Gastrocnemius medialis (tissue), 4 donors: ENCODE measurements at regions not wholly inside any gene's neighbourhood (a gene's known extent, or its start where the extent isn't known, plus 50 kb on each side); places are given as distances from the start of the nearest gene placed in this dataset.
A peak's percentile ranks its signal among the peaks of the same experiment; 100 is the strongest.
"Not testable (repeated sequence)": the region's sequence is repeated elsewhere in the genome, so short reads cannot be mapped to it uniquely, and the experiment has no call there.

Experiments
- ATAC-seq, 2 donors: fragments of 150-250 bp; one replicate each; pipeline ENCODE4 v1.9.1; 2016
- DNase-seq, 2 donors: peaks; one replicate each; pipeline ENCODE4 v3.0.0-alpha.2; 2019
- H3K27ac ChIP-seq, 4 donors: fragments of 200-600 bp; sonication (generic); 1 replicate in 1 of 4; 2 replicates in 3 of 4; pipeline ENCODE4 v1.5.1; 2016 to 2018; ENCODE audit warnings: mild to moderate bottlenecking in 2 of 4, moderate library complexity in 1 of 4
- H3K27me3 ChIP-seq, 3 donors: fragments of 200-600 bp; sonication (generic) in 2 of 3; 1 replicate in 1 of 3; 2 replicates in 2 of 3; pipeline versions ENCODE4 v1.5.1 to v1.6.0; 2016 to 2019; ENCODE audit warnings: mild to moderate bottlenecking in 1 of 3, moderate library complexity in 1 of 3
- H3K36me3 ChIP-seq, 2 donors: fragments of 200-600 bp; sonication (generic) in 1 of 2; one replicate each; pipeline ENCODE4 v1.5.1; 2017 to 2018
- H3K4me1 ChIP-seq, 2 donors: fragments of 200-600 bp; sonication (generic) in 1 of 2; one replicate each; pipeline ENCODE4 v1.5.1; 2016 to 2017; ENCODE audit warnings: mild to moderate bottlenecking in 2 of 2
- H3K4me3 ChIP-seq, 4 donors: fragments of 200-600 bp; sonication (generic) in 3 of 4; 1 replicate in 1 of 4; 2 replicates in 3 of 4; pipeline ENCODE4 v1.5.1; 2016 to 2019; ENCODE audit warnings: mild to moderate bottlenecking in 2 of 4
- H3K9me3 ChIP-seq, 3 donors: fragments of 200-600 bp; sonication (generic) in 2 of 3; 1 replicate in 1 of 3; 2 replicates in 2 of 3; pipeline ENCODE4 v1.5.1; 2016 to 2019
- POLR2A ChIP-seq, 2 donors: fragments of 450-650 bp; IDR thresholded peaks; one replicate each; pipeline ENCODE4 v1.6.1; 2017; ENCODE audit warnings: antibody characterized with exemption in 2 of 2, mild to moderate bottlenecking in 2 of 2, moderate library complexity in 2 of 2
- in situ Hi-C, 4 donors: fragments of 200-750 bp; cut with MboI; loops; one replicate each; pipeline versions ENCODE4 v1.15.0 to v1.8.0; 2017; ENCODE audit warnings: low sequenced_read_pairs in 4 of 4
- intact Hi-C: fragments of 100-400 bp; cut with DNase I; formaldehyde crosslinking; loops from one replicate; pipeline ENCODE4 v1.15.1; 2023; ENCODE audit warnings: low total_unique reads
- TF ChIP-seq, protein P1 (sequence below), 5 experiments: fragments of 450-650 bp in 3 of 5; fragments of 200-600 bp in 2 of 5; sonication (generic) in 2 of 5; IDR thresholded peaks in 4 of 5; conservative IDR thresholded peaks in 1 of 5; 1 replicate in 4 of 5; 2 replicates in 1 of 5; pipeline ENCODE4 v1.5.1; 2016 to 2019; ENCODE audit warnings: antibody characterized with exemption in 5 of 5, mild to moderate bottlenecking in 3 of 5, moderate library complexity in 3 of 5

DNA sequence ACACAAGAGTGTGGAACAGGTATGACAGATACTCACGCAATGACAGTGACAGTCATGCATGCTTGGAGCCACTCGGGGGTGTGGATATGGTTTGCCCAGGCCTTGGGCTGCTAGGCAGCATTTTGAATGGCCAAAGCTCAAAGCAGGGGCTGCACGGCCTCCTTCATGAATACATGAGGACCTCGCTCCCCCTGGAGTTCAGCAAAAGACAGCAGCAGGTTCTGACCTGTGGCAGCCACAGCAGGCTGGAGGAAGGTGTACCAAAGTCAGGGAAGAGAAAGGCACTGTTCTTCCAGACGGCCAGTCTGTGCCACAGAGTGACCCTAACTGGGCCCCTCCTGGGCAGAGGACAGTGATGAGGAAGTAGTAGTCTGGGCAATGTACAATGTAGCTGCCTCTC lies 88.2 kb upstream of the C2CD4B start:
- in situ Hi-C loops: no loop called here
- H3K4me1 ChIP-seq: no peaks in the 10 kb centered on the region
- no peak overlapping the region for H3K4me3 ChIP-seq
- TF ChIP-seq POLR2A (IDR thresholded peaks at IDR 0.05): no peak
- TF ChIP-seq, protein P1, sequence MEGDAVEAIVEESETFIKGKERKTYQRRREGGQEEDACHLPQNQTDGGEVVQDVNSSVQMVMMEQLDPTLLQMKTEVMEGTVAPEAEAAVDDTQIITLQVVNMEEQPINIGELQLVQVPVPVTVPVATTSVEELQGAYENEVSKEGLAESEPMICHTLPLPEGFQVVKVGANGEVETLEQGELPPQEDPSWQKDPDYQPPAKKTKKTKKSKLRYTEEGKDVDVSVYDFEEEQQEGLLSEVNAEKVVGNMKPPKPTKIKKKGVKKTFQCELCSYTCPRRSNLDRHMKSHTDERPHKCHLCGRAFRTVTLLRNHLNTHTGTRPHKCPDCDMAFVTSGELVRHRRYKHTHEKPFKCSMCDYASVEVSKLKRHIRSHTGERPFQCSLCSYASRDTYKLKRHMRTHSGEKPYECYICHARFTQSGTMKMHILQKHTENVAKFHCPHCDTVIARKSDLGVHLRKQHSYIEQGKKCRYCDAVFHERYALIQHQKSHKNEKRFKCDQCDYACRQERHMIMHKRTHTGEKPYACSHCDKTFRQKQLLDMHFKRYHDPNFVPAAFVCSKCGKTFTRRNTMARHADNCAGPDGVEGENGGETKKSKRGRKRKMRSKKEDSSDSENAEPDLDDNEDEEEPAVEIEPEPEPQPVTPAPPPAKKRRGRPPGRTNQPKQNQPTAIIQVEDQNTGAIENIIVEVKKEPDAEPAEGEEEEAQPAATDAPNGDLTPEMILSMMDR (IDR thresholded peaks at IDR 0.05 in 4 of 5, conservative IDR thresholded peaks at IDR 0.05 in 1 of 5): no peak
- no peak overlapping the region for H3K27ac ChIP-seq
- no peak for ATAC-seq
- intact Hi-C loops: no loop called here
- no peaks in the 10 kb centered on the region for H3K9me3 ChIP-seq
- H3K27me3 ChIP-seq: no peaks in the 10 kb centered on the region
- no peaks in the 10 kb centered on the region for H3K36me3 ChIP-seq
- DNase-seq: no peak

DNA sequence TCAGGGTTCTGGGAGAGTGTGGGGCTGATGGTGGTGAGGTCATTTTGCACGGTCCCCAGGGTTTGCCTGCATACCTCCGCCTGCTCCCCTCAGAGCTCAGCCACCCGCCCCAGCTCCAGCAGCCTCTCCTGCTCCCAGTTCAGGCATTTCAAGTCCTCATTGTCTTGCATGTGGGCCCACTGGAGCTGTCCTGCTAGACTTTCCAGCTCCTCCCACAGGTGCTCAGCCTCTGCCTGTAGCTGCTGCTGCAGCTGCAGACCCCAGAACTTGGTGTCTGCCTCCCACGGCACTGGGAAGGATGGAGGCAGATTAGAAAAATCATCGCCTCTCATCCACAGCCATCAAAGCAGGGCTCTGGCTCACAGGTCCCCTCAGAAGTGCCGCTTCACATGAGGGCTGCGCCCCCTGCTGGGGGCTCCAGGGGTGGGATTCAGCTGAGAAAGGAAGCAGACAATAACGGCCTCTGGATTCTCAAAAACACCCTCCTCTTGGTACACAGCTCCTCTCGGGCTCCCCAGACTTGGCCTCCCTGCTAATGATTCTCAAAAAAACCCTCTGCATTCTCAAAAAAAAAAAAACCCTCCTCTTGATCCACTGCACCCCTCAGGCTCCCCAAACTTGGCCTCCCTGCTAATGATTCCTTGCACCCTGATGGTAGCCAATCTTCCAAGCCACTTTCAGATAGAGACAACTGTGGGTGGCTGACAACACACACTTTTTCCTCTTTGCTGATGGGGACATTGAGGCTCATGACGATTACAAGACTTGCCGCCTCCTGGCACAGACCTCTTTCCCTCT lies 89.3 kb upstream of the C2CD4B start:
- ATAC-seq: peak; percentile 39 to 66
- in situ Hi-C loops (no loop called here), intact Hi-C loops (no loop called here)
- H3K27ac ChIP-seq: no peak overlapping the region
- H3K9me3 ChIP-seq: no peaks in the 10 kb centered on the region
- no peaks in the 10 kb centered on the region for H3K27me3 ChIP-seq
- H3K36me3 ChIP-seq: no peaks in the 10 kb centered on the region
- no peak overlapping the region for H3K4me3 ChIP-seq
- DNase-seq: peak in 1 of 2 donors; percentile 33
- H3K4me1 ChIP-seq: no peaks in the 10 kb centered on the region
- TF ChIP-seq POLR2A (IDR thresholded peaks at IDR 0.05): no peak
- TF ChIP-seq, protein P1 (IDR thresholded peaks at IDR 0.05 in 4 of 5, conservative IDR thresholded peaks at IDR 0.05 in 1 of 5): peak; percentile 18 to 70 (median 63)

DNA sequence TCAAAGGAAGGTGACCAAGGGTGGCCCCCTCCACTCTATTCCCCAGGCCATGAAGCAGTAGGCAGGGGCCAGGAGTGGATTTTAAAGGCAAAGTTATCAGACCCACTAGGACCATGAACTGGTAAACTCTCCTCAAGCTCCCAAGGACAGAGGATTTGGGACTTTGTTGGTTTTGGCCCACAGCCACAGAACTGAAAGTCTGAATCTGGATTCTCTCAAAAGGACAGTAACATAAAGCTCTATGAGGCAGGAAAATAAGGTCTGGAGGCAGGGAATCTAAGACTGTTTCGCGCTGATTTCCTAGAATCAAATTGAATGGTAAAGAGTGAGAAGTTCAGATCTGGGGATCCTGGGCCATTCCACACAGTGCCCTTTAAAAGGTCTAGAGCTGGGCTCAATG lies 91.3 kb upstream of the C2CD4B start:
- H3K4me3 ChIP-seq, DNase-seq, H3K4me1 ChIP-seq, ATAC-seq, intact Hi-C loops, in situ Hi-C loops, H3K9me3 ChIP-seq, H3K36me3 ChIP-seq, H3K27me3 ChIP-seq, H3K27ac ChIP-seq: not testable (repeated sequence)

DNA sequence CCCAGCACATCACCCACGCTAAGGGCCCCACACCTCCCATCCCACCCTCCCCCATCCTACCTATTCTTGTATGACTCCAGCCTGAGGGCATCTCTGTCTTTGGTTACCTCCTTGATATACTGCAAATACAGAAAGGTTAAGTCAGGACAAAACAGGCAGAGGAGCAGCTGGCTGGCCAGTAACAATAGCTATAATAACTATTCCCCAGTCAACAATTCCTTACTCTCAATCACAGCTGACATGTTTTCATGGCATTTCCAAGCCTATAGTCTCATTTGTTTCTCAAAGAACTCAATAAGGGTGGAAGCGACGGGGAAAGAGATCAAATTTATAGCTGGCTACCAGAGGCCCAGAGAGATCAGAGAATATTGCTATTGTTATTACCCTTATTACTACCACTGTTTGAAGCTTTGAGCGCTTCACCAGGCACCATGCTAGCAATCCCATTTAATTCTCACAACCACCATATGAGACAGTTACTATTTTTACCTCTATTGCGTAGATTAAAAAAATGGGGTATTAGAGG lies 93.0 kb upstream of the C2CD4B start:
- no peak for ATAC-seq

DNA sequence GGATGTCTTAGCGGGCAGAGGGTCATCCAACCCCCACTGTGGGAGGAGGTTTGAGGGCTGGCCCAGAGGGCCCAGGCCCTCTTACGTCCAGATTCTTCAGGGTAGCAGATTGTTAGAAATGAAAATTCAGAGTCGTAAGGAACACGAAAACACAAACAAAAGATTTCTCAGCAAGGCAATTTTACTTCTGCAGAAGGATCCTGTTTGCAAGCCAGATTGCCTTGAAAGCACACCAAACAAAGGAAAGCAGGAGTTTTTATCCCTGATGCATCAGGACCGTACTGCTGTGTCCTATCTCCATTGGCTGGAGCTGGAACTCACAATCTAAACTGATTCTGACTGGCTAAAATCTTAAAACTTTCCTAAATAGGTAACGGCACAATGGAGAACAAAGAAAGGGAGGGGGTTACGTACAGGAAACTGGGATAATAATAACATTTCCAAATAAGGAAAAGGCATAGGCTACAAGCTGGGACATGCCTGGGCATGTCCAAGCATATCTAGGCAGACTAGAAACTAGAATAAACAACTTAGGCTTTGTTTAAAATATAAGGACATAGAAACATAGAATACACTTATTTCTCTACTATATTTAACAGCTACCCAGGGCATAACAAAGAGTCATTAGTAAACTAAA lies 97.3 kb upstream of the C2CD4B start:
- Histone ChIP-seq H3K4me3 (no peak overlapping the region), H3K9me3 (peaks cover 0 to 13% (median 0%) of the 10 kb centered on the region in 3 donors), H3K36me3 (no peaks in the 10 kb centered on the region), H3K27me3 (no peaks in the 10 kb centered on the region), H3K27ac (no peak overlapping the region), H3K4me1 (no peaks in the 10 kb centered on the region)
- in situ Hi-C loops (no loop called here), intact Hi-C loops (no loop called here)
- TF ChIP-seq, protein P1 (IDR thresholded peaks at IDR 0.05 in 4 of 5, conservative IDR thresholded peaks at IDR 0.05 in 1 of 5): no peak
- TF ChIP-seq POLR2A (IDR thresholded peaks at IDR 0.05): no peak
- ATAC-seq: no peak
- no peak for DNase-seq

More for the DNA sequence above, 93.0 kb upstream of the C2CD4B start:
- no peak overlapping the region for H3K27ac ChIP-seq
- intact Hi-C loops: no loop called here
- H3K4me1 ChIP-seq: no peaks in the 10 kb centered on the region
- in situ Hi-C loops: no loop called here
- no peaks in the 10 kb centered on the region for H3K36me3 ChIP-seq
- H3K9me3 ChIP-seq: peaks cover 0 to 12% (median 0%) of the 10 kb centered on the region in 3 donors
- DNase-seq: no peak
- no peak overlapping the region for H3K4me3 ChIP-seq
- no peak for TF ChIP-seq POLR2A (IDR thresholded peaks at IDR 0.05)
- TF ChIP-seq, protein P1 (IDR thresholded peaks at IDR 0.05 in 4 of 5, conservative IDR thresholded peaks at IDR 0.05 in 1 of 5): no peak
- no peaks in the 10 kb centered on the region for H3K27me3 ChIP-seq
